DMS 273 (cell line): ENCODE measurements at regions not wholly inside any gene's neighbourhood (a gene's known extent, or its start where the extent isn't known, plus 50 kb on each side); places are given as distances from the start of the nearest gene placed in this dataset.
"Not testable (repeated sequence)": the region's sequence is repeated elsewhere in the genome, so short reads cannot be mapped to it uniquely, and the experiment has no call there.

Experiments used
- DNase-seq: peaks from one replicate; lab custom pipeline; 2025; ENCODE audit not compliant: unreplicated experiment; lab: John Stamatoyannopoulos, UW

DNA sequence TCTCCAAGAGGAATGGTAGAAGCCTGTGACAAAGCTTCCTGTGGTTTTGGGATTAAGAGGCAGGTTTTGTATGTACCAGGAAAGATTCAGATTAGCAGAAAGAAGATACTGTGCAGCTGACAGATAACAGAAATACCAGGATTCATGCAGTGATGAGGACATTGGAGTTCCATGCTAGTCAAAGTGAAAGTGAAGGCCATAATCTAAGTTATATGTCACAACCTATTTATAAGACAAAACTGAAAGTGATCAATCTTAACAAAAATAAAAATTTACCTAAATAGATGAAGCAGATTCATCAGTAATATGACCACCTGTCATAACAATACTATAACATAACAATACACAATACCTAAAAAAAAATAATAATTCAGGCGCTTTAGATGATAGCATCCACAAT lies 1305.2 kb upstream of the PCDH9 start:
- no peak for DNase-seq

DNA sequence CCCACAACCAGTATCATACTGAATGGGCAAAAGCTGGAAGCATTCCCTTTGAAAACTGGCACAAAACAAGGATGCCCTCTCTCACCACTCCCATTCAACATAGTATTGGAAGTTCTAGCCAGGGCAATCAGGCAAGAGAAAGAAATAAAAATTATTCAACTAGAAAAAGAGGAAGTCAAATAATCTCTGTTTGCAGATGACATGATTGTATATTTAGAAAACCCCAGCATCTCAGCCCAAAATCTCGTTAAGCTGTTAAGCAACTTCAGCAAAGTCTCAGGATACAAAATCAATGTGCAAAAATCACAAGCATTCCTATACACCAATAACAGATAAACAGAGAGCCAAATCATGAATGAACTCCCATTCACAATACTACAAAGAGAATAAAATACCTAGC lies 1297.0 kb upstream of the PCDH9 start:
- not testable (repeated sequence) for DNase-seq

DNA sequence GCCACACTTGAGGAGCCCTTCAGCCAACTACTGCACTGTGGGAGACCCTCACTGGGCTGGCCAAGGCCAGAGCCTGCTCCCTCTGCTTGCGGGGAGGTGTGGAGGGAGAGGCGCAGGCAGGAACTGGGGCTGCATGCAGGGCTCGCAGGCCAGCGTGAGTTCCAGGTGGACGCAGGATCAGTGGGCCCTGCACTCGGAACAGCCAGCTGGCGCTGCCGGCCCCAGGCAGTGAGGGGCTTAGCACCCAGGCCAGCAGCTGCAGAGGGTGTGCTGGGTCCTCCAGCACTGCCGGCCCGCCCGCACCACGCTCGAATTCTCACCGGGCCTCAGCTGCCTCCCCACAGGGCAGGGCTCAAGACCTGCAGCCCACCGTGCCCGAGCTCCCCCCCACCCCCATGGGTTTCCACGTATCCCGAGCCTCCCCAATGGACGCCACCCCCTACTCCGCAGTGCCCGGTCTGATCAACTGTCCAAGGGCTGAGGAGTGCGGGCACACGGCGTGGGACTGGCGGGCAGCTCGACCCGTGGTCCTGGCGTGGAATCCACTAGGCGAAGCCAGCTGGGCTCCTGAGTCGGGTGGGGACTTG lies 1293.8 kb upstream of the PCDH9 start:
- DNase-seq = no peak

DNA sequence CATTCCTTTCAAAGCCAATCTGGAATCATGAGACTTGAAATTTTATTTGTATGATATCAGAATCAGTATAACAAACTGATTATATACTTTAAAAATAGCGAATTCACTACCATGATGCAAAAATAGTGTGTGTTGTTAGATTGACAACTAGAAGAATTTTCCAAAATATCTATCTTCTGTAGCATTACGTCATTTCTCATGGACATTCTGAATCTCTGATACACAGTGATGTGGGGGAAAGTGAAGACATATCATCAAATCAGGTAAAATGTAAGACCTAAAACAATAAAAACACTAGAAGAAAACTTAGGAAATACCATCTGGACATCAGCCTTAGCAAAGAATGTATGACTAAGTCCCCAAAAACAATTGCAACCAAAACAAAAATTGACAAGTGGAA lies 1292.0 kb upstream of the PCDH9 start:
- no peak for DNase-seq

DNA sequence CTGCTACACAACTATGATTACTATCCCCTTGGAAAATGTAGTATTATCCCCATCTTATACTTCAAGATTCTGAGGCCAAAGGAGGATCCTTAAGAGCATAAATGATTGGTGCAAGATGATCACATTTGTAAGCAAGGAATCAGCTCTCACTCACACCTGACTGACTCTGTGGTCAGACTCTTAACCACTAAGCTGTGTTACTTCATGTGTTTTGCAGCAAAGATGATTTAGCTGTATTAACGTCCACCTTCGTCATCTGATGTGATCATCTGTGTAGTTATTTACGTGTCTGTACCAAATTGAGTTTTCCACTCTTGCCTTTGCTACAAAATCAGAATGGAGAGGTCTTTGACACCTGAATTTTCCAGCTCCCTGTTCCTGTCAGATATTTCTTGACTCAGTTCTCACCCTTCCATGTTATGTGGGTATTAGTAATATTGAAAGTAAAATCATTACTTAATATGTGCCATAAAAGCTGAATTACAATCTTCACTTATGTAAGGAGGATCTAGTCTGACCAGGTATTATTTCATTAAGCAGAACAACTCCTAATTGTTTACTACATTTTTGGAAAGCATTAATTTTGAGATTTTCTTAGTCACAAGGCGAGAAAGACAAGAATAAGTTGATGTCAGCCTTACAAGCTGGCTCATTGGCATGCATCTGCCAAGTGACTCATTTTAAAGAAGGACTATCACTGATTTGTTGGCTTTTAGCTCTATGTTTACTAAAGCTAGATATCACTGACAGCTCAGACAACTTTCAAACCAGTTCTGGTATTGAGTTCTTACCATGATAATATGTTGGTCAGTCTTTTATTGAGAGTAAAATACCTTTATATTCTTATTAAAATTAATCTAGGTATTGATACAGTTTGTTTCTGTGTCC lies 1279.8 kb upstream of the PCDH9 start:
- DNase-seq = no peak

DNA sequence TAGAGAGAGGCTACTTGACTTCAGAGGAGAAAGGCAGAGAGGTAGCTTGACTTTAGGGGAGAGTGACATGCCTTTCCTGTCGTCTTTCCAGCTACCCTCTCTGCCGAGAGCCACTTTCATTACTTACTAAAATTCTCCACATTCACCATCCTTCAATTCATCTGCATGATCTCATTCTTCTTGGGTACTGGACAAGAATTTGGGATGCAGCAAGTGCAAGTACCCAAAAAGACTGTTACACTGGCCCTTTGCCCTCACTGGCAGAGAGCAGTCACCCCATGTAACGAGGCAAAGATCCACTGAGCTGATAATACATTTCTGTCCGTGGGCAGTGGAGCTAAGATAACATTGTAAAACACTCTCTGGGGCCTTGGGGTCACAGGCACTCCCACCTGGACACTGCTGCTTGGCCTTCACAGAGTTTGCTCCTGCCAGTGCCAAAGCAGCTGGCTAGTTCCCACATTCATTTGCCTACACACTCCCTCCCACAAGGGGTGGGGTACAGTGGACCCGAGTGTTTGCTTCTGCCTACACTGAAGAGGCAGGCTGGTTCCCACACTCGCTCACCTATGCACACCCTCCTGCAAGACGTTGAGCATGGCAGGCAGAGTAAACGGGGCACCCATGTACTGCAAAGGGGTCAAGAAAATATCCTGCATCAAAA lies 1276.9 kb upstream of the PCDH9 start:
- no peak for DNase-seq

DNA sequence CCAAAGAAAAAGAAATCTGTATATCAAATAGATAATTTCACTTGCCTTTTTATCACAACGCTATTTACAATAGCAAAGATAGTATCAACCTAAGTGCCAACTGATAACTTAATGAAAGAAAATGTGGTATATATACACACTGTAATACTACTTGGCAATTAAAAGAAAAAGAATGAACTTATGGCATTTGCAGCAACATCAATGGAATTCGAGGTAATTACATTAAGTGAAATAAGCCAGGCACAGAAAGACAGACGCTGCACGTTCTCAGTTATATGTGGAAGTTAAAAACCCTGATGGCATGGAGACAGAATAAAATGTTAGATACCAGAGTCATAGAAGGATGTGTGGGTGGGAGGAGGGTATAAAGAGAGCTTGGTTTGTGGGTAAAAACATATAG lies 1260.5 kb upstream of the PCDH9 start:
- DNase-seq = no peak

DNA sequence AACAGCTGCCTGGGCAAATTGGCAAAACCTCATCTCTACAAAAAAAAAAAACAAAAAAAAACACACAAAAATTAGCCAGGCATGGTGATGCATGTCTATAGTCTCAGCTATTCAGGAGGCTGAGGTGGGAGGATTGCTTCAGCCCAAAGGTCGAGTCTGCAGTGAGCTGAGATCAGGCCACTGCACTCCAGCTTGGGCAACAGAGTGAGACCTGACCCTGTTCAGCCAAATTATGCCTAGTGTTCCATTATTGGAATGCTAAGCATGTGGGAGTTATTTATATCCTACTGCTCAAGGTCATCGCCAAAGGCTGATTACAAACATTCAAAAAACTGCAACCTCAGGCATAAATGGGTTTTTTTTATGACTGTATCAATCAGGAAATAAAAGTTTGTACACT lies 1251.0 kb upstream of the PCDH9 start:
- DNase-seq = no peak

DNA sequence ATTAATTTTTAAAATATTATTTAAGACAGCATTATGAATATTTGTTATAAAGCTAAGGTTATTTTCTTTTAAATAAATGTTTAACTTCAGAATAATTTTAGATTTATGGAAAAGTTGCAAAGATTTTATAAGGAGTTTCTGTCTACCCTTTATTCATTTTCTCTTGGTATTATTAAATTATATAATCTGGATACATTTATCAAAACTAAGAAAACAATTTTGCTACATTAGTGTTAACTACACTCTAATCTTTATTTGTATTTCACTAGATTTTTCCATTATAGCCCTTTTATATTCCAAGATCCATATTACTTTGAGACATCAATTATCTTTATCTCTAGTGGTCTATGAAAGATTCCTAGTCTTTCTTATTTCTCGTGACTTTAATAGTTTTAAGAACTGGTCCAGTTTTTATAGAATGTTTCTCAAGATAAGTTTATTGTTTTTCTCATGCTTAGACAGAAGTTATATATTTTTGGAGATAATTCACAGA lies 1243.7 kb upstream of the PCDH9 start:
- DNase-seq = no peak

DNA sequence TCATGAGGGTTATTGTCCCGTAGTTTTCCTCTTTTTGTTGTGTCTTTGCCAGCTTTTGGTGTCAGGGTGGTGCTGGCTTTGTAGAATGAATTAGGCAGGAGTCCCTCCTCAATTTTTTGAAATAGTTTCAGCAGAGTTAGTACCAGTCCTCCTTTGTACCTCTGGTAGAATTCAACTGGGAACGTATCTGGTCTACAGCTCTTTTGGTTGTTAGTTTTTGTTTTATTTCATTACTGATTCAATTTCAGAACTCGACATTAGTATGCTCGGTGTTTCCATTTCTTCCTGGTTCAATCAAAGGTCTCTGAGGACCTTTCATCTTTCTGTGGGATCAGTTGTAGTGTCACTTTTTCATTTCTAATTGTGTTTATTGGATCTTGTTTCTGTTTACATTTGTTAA lies 1237.0 kb upstream of the PCDH9 start:
- DNase-seq = no peak

DNA sequence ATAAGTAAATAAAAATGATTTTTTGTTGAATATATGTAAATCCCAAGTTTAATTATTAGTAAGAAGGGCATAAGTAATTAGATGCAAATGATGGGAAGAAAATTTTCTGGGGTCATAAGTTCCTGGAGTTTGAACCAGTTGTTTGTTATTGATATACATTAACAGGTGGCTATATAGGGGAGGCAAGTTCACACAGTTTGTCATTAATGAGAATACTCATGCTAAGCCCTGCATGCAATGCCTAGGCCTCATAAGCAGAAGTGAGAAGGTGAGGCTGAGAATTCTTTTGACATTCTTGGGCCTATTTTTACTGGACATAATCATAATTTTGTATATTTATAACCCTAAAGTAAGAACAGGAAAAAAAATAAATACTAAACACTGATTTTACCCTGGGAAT lies 1210.7 kb upstream of the PCDH9 start:
- no peak for DNase-seq

DNA sequence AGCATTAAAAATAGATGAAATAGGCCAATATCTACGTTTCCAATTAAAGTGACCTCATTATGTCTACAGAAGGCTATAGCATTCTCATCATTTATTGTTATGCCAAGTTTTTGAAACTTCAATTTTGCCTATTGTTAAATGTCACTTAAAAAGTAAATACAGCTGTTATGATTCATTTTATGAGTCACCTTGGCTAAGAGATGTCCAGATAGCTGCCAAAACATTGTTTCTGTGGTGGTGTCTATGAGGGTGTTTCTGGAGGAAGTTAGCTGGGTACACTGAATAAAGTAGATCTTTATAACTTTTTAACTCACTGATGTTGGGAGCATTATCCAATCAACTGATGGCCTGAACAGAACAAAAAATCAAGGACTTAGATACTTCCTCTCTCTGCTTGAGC lies 1209.7 kb upstream of the PCDH9 start:
- no peak for DNase-seq

DNA sequence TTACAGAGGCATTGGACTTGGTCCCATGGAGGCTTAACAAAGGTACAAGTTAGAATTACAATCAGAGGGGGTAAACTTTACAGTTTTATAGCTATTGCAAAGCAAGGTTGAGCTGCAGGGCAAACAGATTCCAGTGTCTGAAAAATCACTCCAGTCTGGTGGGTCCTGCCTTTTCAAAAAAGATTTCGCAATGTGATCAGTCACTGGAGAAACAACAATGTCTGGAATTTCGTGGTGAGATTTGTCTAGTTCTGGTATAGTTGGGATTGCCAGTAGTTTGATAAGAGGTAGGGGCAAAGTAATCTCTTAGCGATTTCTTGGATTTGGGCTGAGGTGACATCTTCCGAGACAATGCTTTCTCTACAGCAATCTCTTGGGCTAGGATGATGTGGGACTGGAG lies 1198.2 kb upstream of the PCDH9 start:
- no peak for DNase-seq

DNA sequence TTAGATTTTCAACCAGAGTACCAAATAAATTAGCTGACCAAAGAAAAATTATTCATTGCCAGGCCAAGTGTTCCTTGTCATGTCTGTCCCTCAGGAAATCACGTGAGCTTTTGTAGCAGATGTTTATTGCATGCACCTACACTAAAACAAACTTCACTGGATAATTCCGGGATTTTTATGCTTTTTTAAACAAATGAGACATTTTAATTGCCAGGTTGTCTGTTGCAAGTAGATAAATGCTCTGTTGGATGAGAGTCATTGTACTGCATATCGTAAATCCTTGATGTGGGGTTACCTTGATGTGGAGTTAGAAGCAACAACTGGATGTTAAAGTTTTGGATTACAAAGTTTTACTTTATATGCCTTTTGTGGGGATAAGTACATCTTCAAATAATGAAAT lies 1187.7 kb upstream of the PCDH9 start:
- no peak for DNase-seq

DNA sequence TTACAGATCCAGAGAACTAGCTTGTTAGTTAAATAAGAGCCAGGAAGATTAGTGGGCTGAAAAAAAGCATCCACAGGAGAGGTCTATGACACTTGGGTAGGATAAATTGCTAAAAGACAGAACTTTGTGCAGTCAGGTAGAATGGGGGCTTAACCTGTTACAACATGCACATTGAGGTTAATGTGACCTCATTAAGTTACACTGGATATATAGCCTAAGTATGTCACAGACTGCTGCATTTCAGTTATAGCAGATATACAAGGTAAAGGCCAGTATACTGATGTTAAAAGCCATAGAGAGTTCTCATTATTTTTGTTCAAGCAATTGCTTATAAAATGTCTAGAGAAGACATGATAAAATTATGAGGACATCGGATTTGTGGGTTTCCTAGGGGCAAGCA lies 1179.9 kb upstream of the PCDH9 start:
- no peak for DNase-seq

DNA sequence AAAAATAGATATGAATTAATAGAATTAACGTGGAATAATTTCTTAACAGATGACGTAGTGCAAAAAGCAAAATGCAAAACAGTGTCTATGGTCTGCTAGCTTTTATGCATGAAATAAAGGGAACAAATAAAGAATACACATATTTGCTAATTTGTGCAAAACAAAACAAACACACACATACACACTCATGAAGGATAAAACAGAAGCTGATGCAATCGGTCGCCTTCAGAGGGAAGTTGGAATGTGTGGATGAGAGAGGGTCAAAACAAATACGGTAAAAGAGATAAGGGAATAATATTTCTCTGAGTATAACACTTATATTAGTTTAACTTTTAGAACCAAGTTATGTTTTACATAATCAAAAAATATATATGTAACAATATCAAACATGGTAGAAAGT lies 1160.9 kb upstream of the PCDH9 start:
- no peak for DNase-seq

DNA sequence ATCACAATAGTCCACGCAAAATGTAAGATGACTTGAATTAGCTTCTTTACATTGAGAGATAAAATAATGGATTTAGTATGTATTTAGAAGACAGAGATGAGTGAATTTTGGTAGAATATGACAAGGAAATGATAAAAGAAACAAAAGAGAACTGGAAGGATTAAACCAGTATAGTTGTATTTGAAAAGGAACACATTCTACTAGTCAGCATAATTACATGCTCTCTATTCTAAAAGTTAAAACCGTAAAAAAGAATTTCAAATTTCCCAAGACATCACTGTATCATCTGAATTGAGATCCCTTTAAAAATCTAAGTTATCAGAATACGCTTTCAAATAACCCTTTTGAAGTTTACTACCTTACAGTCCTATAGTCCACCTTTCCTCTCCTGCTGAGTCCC lies 1156.7 kb upstream of the PCDH9 start:
- no peak for DNase-seq

DNA sequence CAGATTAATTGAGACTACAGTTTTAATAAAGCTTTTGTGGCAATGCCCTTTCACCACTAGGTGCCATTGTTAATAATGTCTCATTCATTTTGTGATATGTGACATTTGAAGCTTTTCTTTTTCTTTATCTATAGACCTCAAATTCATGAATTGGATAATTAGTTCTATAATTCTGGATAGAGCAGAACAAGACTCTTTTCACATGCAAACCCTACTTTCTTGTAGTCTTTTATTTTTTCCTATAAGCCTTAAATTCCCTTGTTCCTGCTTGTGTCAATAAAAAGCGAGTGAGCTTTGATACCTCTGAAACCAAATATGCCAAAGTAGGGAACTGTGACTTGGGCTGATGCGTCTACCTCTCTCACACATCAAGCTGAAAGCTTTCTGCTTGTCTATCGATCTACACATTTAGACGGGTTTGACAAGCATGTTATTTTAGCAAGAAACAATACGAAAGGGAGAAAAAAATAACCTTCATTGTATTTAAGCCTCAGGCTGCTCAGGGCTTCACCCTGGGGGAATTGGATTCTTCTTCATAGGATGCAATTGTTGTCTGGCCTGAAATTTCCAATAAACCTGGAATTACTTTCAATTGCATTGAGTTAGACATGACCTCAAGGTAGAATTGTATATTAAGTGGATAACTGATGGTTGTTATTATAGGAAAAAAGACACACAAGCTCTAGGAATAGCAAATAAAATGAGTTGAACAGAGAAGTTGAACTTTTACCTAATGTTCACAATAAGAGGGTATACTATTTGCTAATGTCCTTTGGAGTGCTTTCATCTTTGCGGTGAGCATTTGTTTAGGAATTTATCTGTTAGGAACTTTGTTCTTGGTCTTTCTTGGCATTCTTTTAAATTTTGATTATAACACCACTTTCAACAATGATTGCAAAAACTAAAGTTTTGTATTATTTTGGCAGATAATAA lies 1150.2 kb upstream of the PCDH9 start:
- no peak for DNase-seq

DNA sequence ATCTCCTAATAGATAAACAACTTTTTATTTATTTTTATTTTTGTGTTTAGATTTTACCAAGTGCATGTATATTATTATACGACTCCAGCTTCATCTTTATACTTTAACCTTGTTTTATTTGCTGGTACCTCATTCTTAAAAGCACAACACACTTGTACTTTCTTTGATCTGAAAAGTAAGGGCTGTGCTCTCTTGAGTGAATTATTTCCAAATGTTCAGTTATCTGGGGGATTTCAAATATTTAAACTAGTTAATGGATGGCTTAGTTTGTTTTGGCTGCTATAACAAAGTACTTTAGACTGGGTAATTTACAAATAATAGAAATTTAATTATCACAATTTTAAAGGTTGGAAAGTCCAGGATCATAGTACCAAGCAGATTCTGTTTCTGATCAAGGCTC lies 1148.2 kb upstream of the PCDH9 start:
- no peak for DNase-seq

DNA sequence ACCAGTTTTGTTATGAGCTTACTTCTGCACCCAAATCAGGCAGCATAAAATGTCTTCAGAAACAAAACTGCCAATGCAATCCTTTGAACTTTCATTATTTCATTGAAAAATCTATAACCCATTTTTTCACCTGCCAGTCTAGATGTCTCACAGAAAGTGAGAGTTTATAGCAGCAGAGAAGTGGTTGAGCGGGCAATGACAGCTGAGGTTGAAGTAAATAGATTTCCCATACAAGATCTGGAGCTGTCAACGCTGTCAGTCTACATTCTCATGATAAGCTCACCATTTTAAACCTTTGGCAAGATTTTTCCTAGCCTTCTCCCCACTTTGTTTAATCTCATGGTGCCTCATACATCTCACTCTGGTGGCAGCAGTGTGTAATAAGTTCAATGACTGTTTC lies 1144.9 kb upstream of the PCDH9 start:
- DNase-seq = no peak

DNA sequence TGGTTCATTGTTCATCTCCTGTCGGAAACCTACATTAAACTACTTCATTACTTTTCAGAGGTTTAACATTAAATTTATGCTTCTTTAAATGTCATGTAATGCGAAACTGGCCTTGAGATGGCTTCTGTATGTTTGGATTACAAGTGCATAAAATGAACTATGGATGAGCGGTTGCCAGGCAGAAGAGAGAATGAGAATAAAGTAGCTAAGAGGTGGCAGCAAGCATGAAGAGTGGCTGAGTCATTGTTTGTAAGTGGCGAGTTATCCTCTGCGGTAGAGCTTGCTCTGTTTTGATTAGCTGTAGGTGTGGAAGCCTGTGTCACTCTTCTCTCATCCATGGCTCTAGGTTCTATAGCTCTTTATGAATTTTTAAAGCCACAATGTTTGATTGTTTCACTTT lies 1139.6 kb upstream of the PCDH9 start:
- no peak for DNase-seq
